Activated CD8-positive, alpha-beta T cell treated with anti-CD3 and anti-CD28 coated beads, Interleukin-2, amount 10 ng/mL, durations not matched to agents 7 days and 5 days (primary cell): ENCODE measurements at regions not wholly inside any gene's neighbourhood (a gene's known extent, or its start where the extent isn't known, plus 50 kb on each side); places are given as distances from the start of the nearest gene placed in this dataset.

ENCODE experiments used
- ATAC-seq: fragments of 150-1000 bp; cut with Tn5 transposase; one replicate; pipeline ENCODE4 v1.10.0; 2021; ENCODE audit warnings: moderate library complexity
- CTCF ChIA-PET: fragments of 350-600 bp; sonication (Branson Sonifier 250); formaldehyde crosslinking; loops from one replicate; lab custom pipeline; 2021; ENCODE audit warnings: antibody characterized with exemption; lab: Charles Lee
- POLR2A ChIA-PET: fragments of 350-600 bp; sonication (Branson Sonifier 250); formaldehyde crosslinking; loops from one replicate; lab custom pipeline; 2021; ENCODE audit warnings: antibody characterized with exemption; lab: Charles Lee
- DNase-seq: peaks from one replicate; pipeline ENCODE4 v3.0.0-alpha.2; 2020
- H3K27ac Mint-ChIP-seq: one replicate; pipeline ENCODE4 v1.8.0; 2021; ENCODE audit warnings: mild to moderate bottlenecking, mixed read lengths
- H3K27me3 Mint-ChIP-seq: one replicate; pipeline ENCODE4 v1.8.0; 2021; ENCODE audit warnings: low read depth, mixed read lengths
- H3K36me3 Mint-ChIP-seq: one replicate; pipeline ENCODE4 v1.8.0; 2021; ENCODE audit warnings: low read depth, mixed read lengths
- H3K4me1 Mint-ChIP-seq: one replicate; pipeline ENCODE4 v1.8.0; 2021; ENCODE audit warnings: low read depth, mixed read lengths
- H3K4me3 Mint-ChIP-seq: one replicate; pipeline ENCODE4 v1.8.0; 2021; ENCODE audit warnings: mild to moderate bottlenecking, mixed read lengths
- H3K9me3 Mint-ChIP-seq: one replicate; pipeline ENCODE4 v1.8.0; 2022; ENCODE audit warnings: mixed read lengths; ENCODE audit not compliant: insufficient read depth

DNA sequence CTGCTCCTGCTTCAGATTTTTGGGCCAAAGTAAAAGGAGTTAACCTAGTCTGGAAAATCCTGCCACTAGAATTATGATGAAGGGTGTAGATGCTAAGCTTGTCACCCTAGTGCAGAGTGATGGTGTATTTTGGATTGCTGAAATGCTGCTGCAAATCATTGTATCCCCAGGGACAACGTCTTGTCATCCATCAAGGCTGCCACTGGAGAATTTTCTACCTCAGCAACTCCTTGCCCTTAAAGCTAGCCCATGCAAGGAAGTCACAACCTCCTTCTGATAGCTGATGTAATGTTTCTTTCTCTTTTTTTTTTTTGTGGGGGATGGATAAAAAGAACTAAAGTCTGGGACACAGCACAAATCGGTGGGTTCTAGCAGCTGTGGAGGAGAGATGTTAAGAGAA, 139.4 kb upstream of the FRMD6 start:
- no peak overlapping the region for H3K27ac Mint-ChIP-seq
- DNase-seq (no peak), ATAC-seq (no peak)
- no peaks in the 10 kb centered on the region for H3K4me1 Mint-ChIP-seq
- no peaks in the 10 kb centered on the region for H3K27me3 Mint-ChIP-seq
- ChIA-PET CTCF (no interaction called here), POLR2A (no interaction called here)
- H3K9me3 Mint-ChIP-seq: no peaks in the 10 kb centered on the region
- no peak overlapping the region for H3K4me3 Mint-ChIP-seq
- no peaks in the 10 kb centered on the region for H3K36me3 Mint-ChIP-seq

DNA sequence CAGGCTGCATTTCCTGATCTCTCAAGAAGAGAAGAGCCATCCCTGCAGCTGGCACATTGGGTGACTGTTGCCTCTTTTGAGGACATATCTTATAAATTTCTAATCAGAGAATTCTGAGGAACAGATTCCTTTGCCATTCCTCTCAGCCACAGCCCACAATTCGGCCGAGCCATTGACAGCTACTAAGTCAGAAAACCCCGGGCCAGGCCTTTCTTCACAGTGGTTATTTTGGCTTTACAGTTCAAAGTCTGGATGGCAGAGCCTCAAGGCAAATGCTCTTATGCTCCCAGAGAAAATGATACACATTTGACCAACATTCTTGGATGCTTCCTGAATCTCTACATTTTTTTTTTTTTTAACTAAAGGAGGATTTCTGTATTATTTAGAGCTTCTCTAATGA, 138.4 kb upstream of the FRMD6 start:
- no peaks in the 10 kb centered on the region for H3K36me3 Mint-ChIP-seq
- H3K27me3 Mint-ChIP-seq: no peaks in the 10 kb centered on the region
- no peak for ATAC-seq
- ChIA-PET POLR2A (no interaction called here), CTCF (no interaction called here)
- no peaks in the 10 kb centered on the region for H3K9me3 Mint-ChIP-seq
- DNase-seq: no peak
- no peaks in the 10 kb centered on the region for H3K4me1 Mint-ChIP-seq
- no peak overlapping the region for H3K27ac Mint-ChIP-seq
- no peak overlapping the region for H3K4me3 Mint-ChIP-seq

GRCh38 chr14:51513933-51514332, 137.8 kb upstream of the FRMD6 start:
- DNase-seq (no peak), ATAC-seq (no peak)
- ChIA-PET POLR2A (no interaction called here), CTCF (no interaction called here)
- H3K9me3 Mint-ChIP-seq: no peaks in the 10 kb centered on the region
- H3K27ac Mint-ChIP-seq: no peak overlapping the region
- no peaks in the 10 kb centered on the region for H3K27me3 Mint-ChIP-seq
- no peaks in the 10 kb centered on the region for H3K36me3 Mint-ChIP-seq
- H3K4me3 Mint-ChIP-seq: no peak overlapping the region
- H3K4me1 Mint-ChIP-seq: no peaks in the 10 kb centered on the region

DNA sequence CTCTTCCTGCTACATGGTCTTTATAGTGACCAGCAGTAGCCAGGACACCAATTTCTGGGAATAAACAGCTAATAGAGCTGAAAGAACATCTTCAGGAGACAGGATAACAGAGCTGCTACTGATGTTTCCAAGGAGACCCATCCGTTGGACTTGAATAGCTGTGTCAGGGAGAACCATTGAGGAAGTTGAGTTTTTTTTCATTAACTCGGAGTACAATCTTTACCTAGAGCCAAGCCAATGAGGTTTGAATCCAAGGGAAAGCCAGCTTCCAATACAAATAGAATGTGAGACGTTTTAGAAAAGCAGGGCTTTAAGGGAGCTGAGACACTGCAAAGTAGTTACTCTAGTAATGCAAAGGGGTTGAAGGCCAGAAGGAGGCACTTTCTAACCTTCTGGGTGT, 136.1 kb upstream of the FRMD6 start:
- Mint-ChIP-seq H3K27ac (no peak overlapping the region), H3K9me3 (no peaks in the 10 kb centered on the region), H3K27me3 (no peaks in the 10 kb centered on the region), H3K36me3 (no peaks in the 10 kb centered on the region), H3K4me3 (no peak overlapping the region), H3K4me1 (no peaks in the 10 kb centered on the region)
- ChIA-PET CTCF (no interaction called here), POLR2A (no interaction called here)
- ATAC-seq (no peak), DNase-seq (no peak)

DNA sequence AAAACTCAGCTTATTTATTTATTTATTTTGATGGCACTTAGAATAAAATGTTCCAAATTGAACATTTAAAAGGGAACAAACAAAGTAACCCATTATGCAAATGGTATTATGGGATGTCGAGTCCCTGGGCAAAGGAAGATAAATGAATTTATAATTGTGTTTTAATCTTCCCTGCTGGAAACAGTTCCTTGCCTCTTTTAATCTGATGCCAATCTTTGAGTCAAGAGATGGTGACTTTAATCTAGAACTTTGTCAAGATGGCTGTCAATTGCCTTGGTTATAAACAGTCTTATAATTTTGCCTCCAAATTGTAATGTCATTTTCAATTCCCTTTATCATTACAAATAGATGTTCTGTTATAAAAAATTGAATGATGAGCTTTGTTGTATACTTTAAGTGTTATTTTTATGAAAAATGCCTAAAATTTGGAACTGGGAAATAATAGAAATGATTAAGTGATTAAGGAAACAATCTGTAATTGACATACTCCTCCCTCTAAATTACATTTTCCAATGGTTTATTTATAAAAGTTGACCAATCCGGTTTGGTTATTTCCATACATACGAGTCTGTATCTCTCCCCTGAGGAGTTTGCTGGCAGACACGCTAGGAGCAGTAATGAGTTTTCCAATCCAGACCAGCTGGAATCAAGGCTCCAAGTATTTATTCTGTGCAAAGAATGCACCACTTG, 134.9 kb upstream of the FRMD6 start:
- H3K4me3 Mint-ChIP-seq: no peak overlapping the region
- ATAC-seq (no peak), DNase-seq (no peak)
- H3K36me3 Mint-ChIP-seq: no peaks in the 10 kb centered on the region
- no peaks in the 10 kb centered on the region for H3K4me1 Mint-ChIP-seq
- POLR2A ChIA-PET: no interaction called here
- no peaks in the 10 kb centered on the region for H3K9me3 Mint-ChIP-seq
- H3K27ac Mint-ChIP-seq: no peak overlapping the region
- H3K27me3 Mint-ChIP-seq: no peaks in the 10 kb centered on the region
- CTCF ChIA-PET: no interaction called here

GRCh38 chr14:51518280-51518679, 133.4 kb upstream of the FRMD6 start:
- no peak overlapping the region for H3K27ac Mint-ChIP-seq
- ATAC-seq: no peak
- POLR2A ChIA-PET: no interaction called here
- H3K9me3 Mint-ChIP-seq: no peaks in the 10 kb centered on the region
- H3K36me3 Mint-ChIP-seq: no peaks in the 10 kb centered on the region
- CTCF ChIA-PET: no interaction called here
- H3K4me1 Mint-ChIP-seq: no peaks in the 10 kb centered on the region
- H3K27me3 Mint-ChIP-seq: no peaks in the 10 kb centered on the region
- DNase-seq: no peak
- H3K4me3 Mint-ChIP-seq: no peak overlapping the region

DNA sequence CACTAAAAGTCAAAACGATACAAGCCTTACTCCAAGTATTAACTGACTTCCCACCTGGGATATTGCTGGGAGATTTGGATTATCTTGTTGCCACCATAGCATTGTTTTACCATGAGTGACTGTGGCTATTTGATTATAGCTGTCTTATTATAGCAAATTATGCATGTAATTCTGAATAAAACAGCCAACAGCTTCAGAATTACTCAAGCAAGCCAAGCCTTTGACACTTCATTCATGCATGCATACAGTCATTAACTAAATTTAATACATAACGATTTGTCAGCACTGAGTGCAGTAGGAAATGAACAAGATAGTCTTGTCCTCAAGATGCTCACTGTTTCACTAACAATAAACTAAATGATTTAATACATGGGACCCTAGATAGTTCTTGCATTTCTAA, 133.0 kb upstream of the FRMD6 start:
- no peak overlapping the region for H3K4me3 Mint-ChIP-seq
- H3K9me3 Mint-ChIP-seq: no peaks in the 10 kb centered on the region
- H3K27ac Mint-ChIP-seq: no peak overlapping the region
- H3K36me3 Mint-ChIP-seq: no peaks in the 10 kb centered on the region
- no peaks in the 10 kb centered on the region for H3K27me3 Mint-ChIP-seq
- DNase-seq: no peak
- no peak for ATAC-seq
- POLR2A ChIA-PET: no interaction called here
- CTCF ChIA-PET: no interaction called here
- no peaks in the 10 kb centered on the region for H3K4me1 Mint-ChIP-seq

DNA sequence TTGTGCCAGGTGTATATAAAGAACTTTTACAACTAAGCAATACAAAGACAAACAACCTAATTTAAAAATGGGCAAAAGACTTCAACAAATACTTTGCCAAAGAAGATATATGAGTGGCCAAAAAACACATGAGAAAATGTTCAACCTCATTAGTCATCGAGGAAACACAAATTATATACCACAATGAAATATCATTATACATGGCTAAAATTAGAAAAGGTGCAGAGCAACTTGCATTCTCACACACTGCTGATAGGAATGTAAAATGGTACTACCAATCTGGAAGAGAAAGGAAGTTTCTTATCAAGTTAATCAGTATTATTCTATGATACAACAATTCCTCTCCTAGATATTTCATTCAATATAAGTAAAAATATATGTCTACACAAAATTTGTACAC, 131.6 kb upstream of the FRMD6 start:
- no peaks in the 10 kb centered on the region for H3K27me3 Mint-ChIP-seq
- no peak for ATAC-seq
- H3K9me3 Mint-ChIP-seq: no peaks in the 10 kb centered on the region
- no peaks in the 10 kb centered on the region for H3K4me1 Mint-ChIP-seq
- H3K36me3 Mint-ChIP-seq: no peaks in the 10 kb centered on the region
- ChIA-PET POLR2A (no interaction called here), CTCF (no interaction called here)
- H3K27ac Mint-ChIP-seq: no peak overlapping the region
- no peak for DNase-seq
- no peak overlapping the region for H3K4me3 Mint-ChIP-seq

GRCh38 chr14:51521764-51522163, 129.9 kb upstream of the FRMD6 start:
- Mint-ChIP-seq H3K4me3 (no peak overlapping the region), H3K36me3 (no peaks in the 10 kb centered on the region), H3K9me3 (no peaks in the 10 kb centered on the region), H3K4me1 (no peaks in the 10 kb centered on the region), H3K27me3 (no peaks in the 10 kb centered on the region), H3K27ac (no peak overlapping the region)
- ChIA-PET CTCF (interaction anchor here (0.6 kb wide), 1 partner anchor 163 kb away, joined by 3 read pairs; no protein-coding TSS in a partner anchor), POLR2A (no interaction called here)
- no peak for DNase-seq
- no peak for ATAC-seq

- Mint-ChIP-seq H3K27ac (no peak overlapping the region), H3K9me3 (no peaks in the 10 kb centered on the region), H3K36me3 (no peaks in the 10 kb centered on the region), H3K4me1 (no peaks in the 10 kb centered on the region), H3K4me3 (no peak overlapping the region), H3K27me3 (no peaks in the 10 kb centered on the region)
- ATAC-seq (no peak), DNase-seq (no peak)
- POLR2A ChIA-PET: no interaction called here
- CTCF ChIA-PET: no interaction called here
Measured at GRCh38 chr14:51523243-51523642, 128.5 kb upstream of the FRMD6 start.

- ATAC-seq (no peak), DNase-seq (no peak)
- ChIA-PET POLR2A (no interaction called here), CTCF (no interaction called here)
- H3K9me3 Mint-ChIP-seq: no peaks in the 10 kb centered on the region
- no peaks in the 10 kb centered on the region for H3K4me1 Mint-ChIP-seq
- H3K27ac Mint-ChIP-seq: no peak overlapping the region
- H3K27me3 Mint-ChIP-seq: no peaks in the 10 kb centered on the region
- no peak overlapping the region for H3K4me3 Mint-ChIP-seq
- H3K36me3 Mint-ChIP-seq: no peaks in the 10 kb centered on the region
Measured at GRCh38 chr14:51525739-51526138, 126.0 kb upstream of the FRMD6 start.

- ATAC-seq (no peak), DNase-seq (no peak)
- no peaks in the 10 kb centered on the region for H3K4me1 Mint-ChIP-seq
- POLR2A ChIA-PET: no interaction called here
- H3K27ac Mint-ChIP-seq: no peak overlapping the region
- H3K27me3 Mint-ChIP-seq: no peaks in the 10 kb centered on the region
- H3K36me3 Mint-ChIP-seq: no peaks in the 10 kb centered on the region
- CTCF ChIA-PET: no interaction called here
- no peak overlapping the region for H3K4me3 Mint-ChIP-seq
- no peaks in the 10 kb centered on the region for H3K9me3 Mint-ChIP-seq
Measured at GRCh38 chr14:51527073-51527472, 124.6 kb upstream of the FRMD6 start.

GRCh38 chr14:51529736-51530135, 122.0 kb upstream of the FRMD6 start:
- Mint-ChIP-seq H3K4me1 (peaks cover 4% of the 10 kb centered on the region), H3K36me3 (no peaks in the 10 kb centered on the region), H3K27ac (no peak overlapping the region), H3K4me3 (no peak overlapping the region), H3K9me3 (no peaks in the 10 kb centered on the region), H3K27me3 (no peaks in the 10 kb centered on the region)
- CTCF ChIA-PET: no interaction called here
- ATAC-seq (no peak), DNase-seq (no peak)
- POLR2A ChIA-PET: no interaction called here
